Upper lobe of left lung (tissue), 6 donors: ENCODE measurements at regions not wholly inside any gene's neighbourhood (a gene's known extent, or its start where the extent isn't known, plus 50 kb on each side); places are given as distances from the start of the nearest gene placed in this dataset.
A peak's percentile ranks its signal among the peaks of the same experiment; 100 is the strongest.

Experiments used
- ATAC-seq, 2 donors: fragments of 200-7000 bp; cut with Tn5 transposase; one replicate each; pipeline ENCODE4 v1.9.1; 2022; ENCODE audit warnings: mild to moderate bottlenecking in 2 of 2, moderate library complexity in 2 of 2; ENCODE audit not compliant: low FRiP score in 2 of 2
- DNase-seq, 2 donors: peaks; one replicate each; pipeline ENCODE4 v3.0.0-alpha.2; 2019 to 2020
- H3K27ac ChIP-seq, 4 donors: fragments of 200-600 bp; sonication (generic); one replicate each; pipeline ENCODE4 v1.5.1; 2016 to 2019
- H3K27me3 ChIP-seq, 4 donors: fragments of 200-600 bp; sonication (generic); one replicate each; pipeline ENCODE4 v1.5.1; 2017 to 2019
- H3K36me3 ChIP-seq, 4 donors: fragments of 200-600 bp; sonication (generic); one replicate each; pipeline ENCODE4 v1.5.1; 2016 to 2019
- H3K4me1 ChIP-seq, 4 donors: fragments of 200-600 bp; sonication (generic); one replicate each; pipeline ENCODE4 v1.5.1; 2018 to 2019
- H3K4me3 ChIP-seq, 4 donors: fragments of 200-600 bp; sonication (generic); one replicate each; pipeline ENCODE4 v1.5.1; 2017 to 2019; ENCODE audit warnings: mild to moderate bottlenecking in 2 of 4, moderate library complexity in 1 of 4
- H3K9me3 ChIP-seq, 4 donors: fragments of 200-600 bp; sonication (generic); one replicate each; pipeline ENCODE4 v1.5.1; 2018 to 2019
- EP300 ChIP-seq, 4 donors: sonication (generic); formaldehyde crosslinking; IDR thresholded peaks; one replicate each; pipeline ENCODE4 v1.5.1; 2017; ENCODE audit warnings: antibody characterized with exemption in 4 of 4, control low read depth in 2 of 4
- POLR2A ChIP-seq, 4 donors: fragments of 450-650 bp; IDR thresholded peaks; one replicate each; pipeline ENCODE4 v1.5.1; 2016 to 2017; ENCODE audit warnings: antibody characterized with exemption in 4 of 4, mild to moderate bottlenecking in 2 of 4
- POLR2AphosphoS5 ChIP-seq, 2 donors: sonication (generic); formaldehyde crosslinking; IDR thresholded peaks; one replicate each; pipeline ENCODE4 v1.5.1; 2017; ENCODE audit warnings: antibody characterized with exemption in 2 of 2
- WGBS, 2 donors: methylation state at CpG; one replicate each; pipeline ENCODE4 v1.1.5; 2017 to 2018; 5-methylcytosine and 5-hydroxymethylcytosine counted together
- TF ChIP-seq, protein P1 (sequence below), 6 experiments: fragments of 450-650 bp in 4 of 6; fragments of 200-600 bp in 2 of 6; sonication (generic) in 2 of 6; IDR thresholded peaks; one replicate each; pipeline ENCODE4 v1.5.1; 2016 to 2019; ENCODE audit warnings: antibody characterized with exemption in 6 of 6
- donor health status: DM: no; HTN: no; CAD: no; lungs with moderate emphysema.
- donor health status: DM: no; HTN: yes; CAD: no; lungs with severe emphysema.

DNA sequence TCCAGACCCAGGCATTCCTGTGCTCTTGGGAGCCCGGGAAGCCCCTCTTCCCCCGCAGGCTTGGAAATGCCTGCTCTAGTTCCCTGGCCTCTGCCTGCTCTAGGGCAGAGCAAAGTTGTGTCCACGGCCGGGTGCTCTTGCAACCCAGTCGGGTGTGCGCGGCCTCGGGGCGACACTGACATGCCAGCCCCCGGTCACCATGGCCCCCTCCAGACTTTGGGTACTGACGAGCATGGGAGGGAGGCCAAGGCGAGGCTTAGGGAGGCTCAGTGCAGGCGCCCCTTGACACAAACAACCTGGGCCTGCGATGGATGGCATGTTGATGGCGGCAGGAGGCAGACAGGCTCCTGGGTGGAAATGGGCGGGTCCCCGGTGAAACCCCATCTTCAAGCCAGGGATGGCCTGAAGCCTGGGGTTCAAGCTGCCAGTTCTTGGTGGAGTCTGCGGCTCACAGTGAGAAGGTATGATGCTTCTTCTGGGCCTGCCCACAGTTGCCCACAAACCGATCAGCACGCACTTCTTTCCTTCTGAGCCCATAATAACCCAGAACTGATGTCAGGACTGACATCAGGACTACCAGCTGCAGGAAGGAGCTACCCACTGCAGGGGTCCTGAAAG is 689.9 kb downstream of the DSC3 start:
- Histone ChIP-seq H3K36me3 (no peaks in the 10 kb centered on the region), H3K9me3 (no peaks in the 10 kb centered on the region), H3K27me3 (no peaks in the 10 kb centered on the region), H3K4me1 (no peaks in the 10 kb centered on the region), H3K27ac (no peak overlapping the region), H3K4me3 (no peak overlapping the region)
- WGBS, 2 donors: 93 to 94% methylated on average over 6 to 20 of the region's 20 CpGs
- DNase-seq: peak in 1 of 2 donors; percentile 49
- ATAC-seq: peak in 1 of 2 donors; percentile 34
- TF ChIP-seq POLR2A (IDR thresholded peaks at IDR 0.05) (no peak), EP300 (IDR thresholded peaks at IDR 0.05) (no peak), POLR2AphosphoS5 (IDR thresholded peaks at IDR 0.05) (no peak)
- TF ChIP-seq, protein P1, sequence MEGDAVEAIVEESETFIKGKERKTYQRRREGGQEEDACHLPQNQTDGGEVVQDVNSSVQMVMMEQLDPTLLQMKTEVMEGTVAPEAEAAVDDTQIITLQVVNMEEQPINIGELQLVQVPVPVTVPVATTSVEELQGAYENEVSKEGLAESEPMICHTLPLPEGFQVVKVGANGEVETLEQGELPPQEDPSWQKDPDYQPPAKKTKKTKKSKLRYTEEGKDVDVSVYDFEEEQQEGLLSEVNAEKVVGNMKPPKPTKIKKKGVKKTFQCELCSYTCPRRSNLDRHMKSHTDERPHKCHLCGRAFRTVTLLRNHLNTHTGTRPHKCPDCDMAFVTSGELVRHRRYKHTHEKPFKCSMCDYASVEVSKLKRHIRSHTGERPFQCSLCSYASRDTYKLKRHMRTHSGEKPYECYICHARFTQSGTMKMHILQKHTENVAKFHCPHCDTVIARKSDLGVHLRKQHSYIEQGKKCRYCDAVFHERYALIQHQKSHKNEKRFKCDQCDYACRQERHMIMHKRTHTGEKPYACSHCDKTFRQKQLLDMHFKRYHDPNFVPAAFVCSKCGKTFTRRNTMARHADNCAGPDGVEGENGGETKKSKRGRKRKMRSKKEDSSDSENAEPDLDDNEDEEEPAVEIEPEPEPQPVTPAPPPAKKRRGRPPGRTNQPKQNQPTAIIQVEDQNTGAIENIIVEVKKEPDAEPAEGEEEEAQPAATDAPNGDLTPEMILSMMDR (IDR thresholded peaks at IDR 0.05): no peak

DNA sequence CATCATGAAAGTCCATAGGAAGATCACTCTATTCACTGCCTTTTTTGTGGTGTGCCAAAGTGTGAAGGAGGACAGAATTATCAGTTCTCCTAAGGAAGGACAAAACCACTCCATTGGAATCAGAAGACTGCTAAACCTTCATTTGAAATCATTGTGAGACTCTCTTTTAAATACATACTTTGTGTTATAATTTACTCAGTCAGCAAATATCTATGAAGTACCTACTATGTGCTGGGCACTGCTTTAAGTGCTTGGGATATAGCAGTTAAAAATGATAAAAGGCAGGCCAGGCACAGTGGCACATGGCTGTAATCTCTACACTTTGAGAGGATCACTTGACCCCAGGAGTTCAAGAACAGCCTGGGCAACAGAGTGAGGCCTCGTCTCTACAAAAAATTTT is 692.3 kb downstream of the DSC3 start:
- Histone ChIP-seq H3K9me3 (no peaks in the 10 kb centered on the region), H3K4me3 (no peak overlapping the region), H3K27me3 (no peaks in the 10 kb centered on the region), H3K36me3 (no peaks in the 10 kb centered on the region), H3K4me1 (no peaks in the 10 kb centered on the region), H3K27ac (no peak overlapping the region)
- no peak for ATAC-seq
- TF ChIP-seq POLR2AphosphoS5 (IDR thresholded peaks at IDR 0.05) (no peak), POLR2A (IDR thresholded peaks at IDR 0.05) (no peak), EP300 (IDR thresholded peaks at IDR 0.05) (no peak)
- TF ChIP-seq, protein P1 (IDR thresholded peaks at IDR 0.05): no peak
- no peak for DNase-seq
- WGBS, 2 donors: 59 to 61% methylated on average over 1 of the region's 1 CpG

DNA sequence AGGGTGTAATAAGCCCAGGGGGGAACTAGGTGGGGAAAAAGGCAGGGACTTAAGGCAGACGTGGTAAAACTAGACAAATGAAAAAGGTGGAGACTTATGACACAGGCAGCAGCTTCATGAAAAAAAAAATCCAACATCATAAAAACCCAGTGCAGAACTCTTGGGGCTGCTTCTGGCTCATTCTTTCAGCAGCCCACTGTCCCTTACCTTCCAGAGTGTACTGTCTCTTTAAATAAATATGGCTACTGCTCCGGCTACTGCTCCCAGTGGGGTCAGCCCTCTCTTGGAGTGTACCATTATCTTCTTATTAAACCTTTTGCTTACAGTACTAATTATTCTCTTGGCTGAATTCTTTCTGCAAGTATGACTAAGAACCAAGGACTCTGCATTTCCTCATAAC is 699.5 kb downstream of the DSC3 start:
- no peaks in the 10 kb centered on the region for H3K4me1 ChIP-seq
- no peak for ATAC-seq
- TF ChIP-seq POLR2A (IDR thresholded peaks at IDR 0.05): no peak
- no peak for TF ChIP-seq POLR2AphosphoS5 (IDR thresholded peaks at IDR 0.05)
- TF ChIP-seq, protein P1 (IDR thresholded peaks at IDR 0.05): no peak
- TF ChIP-seq EP300 (IDR thresholded peaks at IDR 0.05): no peak

DNA sequence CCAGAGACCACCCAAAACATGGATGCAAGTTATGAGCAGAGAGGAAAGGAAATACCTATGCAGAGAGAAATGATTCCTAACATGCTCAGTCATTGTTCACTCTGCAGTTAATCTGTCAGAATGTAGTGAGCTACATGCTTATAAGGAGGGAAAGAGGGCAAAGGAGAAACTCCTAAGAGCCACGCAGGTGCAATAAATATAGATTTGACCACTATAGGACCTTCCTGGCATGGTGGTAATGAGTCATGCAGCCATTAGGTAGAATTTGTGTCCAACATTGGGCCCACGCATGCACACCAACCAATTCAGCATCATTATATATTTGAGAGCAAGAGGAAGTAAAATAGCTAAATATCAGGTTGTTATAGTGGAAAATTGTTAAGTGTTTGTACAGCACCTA is 699.9 kb downstream of the DSC3 start:
- Histone ChIP-seq H3K27ac (no peak overlapping the region), H3K9me3 (no peaks in the 10 kb centered on the region), H3K4me1 (no peaks in the 10 kb centered on the region), H3K36me3 (no peaks in the 10 kb centered on the region), H3K27me3 (no peaks in the 10 kb centered on the region), H3K4me3 (no peak overlapping the region)
- no peak for TF ChIP-seq EP300 (IDR thresholded peaks at IDR 0.05)
- no peak for TF ChIP-seq POLR2AphosphoS5 (IDR thresholded peaks at IDR 0.05)
- TF ChIP-seq POLR2A (IDR thresholded peaks at IDR 0.05): no peak
- TF ChIP-seq, protein P1 (IDR thresholded peaks at IDR 0.05): no peak
- 56 to 70% methylated on average over 2 of the region's 2 CpGs for WGBS, 2 donors
- no peak for ATAC-seq
- DNase-seq: no peak

More for the DNA sequence above, 699.5 kb downstream of the DSC3 start:
- no peak overlapping the region for H3K4me3 ChIP-seq
- H3K36me3 ChIP-seq: no peaks in the 10 kb centered on the region
- WGBS, 2 donors: 30 to 51% methylated on average over 2 of the region's 2 CpGs
- H3K9me3 ChIP-seq: no peaks in the 10 kb centered on the region
- DNase-seq: no peak
- no peaks in the 10 kb centered on the region for H3K27me3 ChIP-seq
- H3K27ac ChIP-seq: no peak overlapping the region

DNA sequence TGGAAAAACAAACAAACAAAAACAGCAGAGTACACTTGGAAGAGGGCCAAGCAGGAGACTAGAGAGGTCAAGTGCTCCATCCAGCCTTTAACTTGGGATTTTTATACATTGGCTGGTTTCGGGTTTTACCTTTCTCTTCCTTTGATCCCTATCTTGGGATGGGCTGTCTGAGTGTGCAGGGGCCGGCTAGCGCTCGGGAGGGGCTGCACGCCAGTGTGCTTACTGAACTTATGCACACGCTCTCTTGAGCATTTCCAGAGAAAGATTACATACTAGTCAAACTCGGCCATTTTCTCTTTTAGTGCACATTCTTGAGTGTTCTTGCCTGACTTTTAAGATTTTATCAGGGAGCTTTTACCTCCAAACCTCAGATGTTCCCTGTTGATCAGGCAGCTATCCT is 707.8 kb downstream of the DSC3 start:
- 71 to 76% methylated on average over 7 of the region's 7 CpGs for WGBS, 2 donors
- Histone ChIP-seq H3K4me3 (no peak overlapping the region), H3K27ac (no peak overlapping the region), H3K4me1 (no peaks in the 10 kb centered on the region), H3K36me3 (no peaks in the 10 kb centered on the region), H3K27me3 (no peaks in the 10 kb centered on the region), H3K9me3 (no peaks in the 10 kb centered on the region)
- TF ChIP-seq, protein P1 (IDR thresholded peaks at IDR 0.05): no peak
- no peak for TF ChIP-seq POLR2AphosphoS5 (IDR thresholded peaks at IDR 0.05)
- no peak for ATAC-seq
- DNase-seq: peak in 1 of 2 donors; percentile 59
